HG03280 (cell line): ENCODE measurements at regions not wholly inside any gene's neighbourhood (a gene's known extent, or its start where the extent isn't known, plus 50 kb on each side); places are given as distances from the start of the nearest gene placed in this dataset.

Source experiments
- ATAC-seq: cut with Tn5 transposase; IDR thresholded peaks from one replicate; pipeline ENCODE4 v1.9.1; 2021; ENCODE audit warnings: mild to moderate bottlenecking, moderate library complexity; ENCODE audit not compliant: unreplicated experiment

DNA sequence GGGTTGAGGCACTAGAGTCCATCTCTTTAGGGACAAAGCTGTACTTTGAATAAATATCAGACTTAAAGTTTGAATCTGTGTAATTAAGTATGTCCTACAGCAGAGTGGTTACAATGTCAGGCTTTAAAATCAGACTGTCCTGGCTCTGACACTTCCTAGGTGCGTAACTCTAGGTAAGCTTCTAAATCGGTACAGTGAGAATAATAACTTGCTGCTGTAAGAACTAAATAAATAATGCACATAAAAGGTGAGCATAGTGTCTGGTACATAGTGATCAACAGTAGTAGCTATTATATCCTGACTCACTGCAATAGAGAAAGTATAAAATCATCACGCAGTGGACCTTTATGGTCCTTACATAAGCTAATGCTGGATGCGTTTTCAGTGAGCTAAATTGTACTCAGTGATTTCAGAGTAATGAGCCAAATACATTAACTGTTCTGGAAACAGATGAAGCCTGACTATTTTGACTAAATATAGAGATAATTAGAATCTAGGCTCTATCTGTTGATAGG, 72.2 kb upstream of the PDK4 start:
- no peak for ATAC-seq

DNA sequence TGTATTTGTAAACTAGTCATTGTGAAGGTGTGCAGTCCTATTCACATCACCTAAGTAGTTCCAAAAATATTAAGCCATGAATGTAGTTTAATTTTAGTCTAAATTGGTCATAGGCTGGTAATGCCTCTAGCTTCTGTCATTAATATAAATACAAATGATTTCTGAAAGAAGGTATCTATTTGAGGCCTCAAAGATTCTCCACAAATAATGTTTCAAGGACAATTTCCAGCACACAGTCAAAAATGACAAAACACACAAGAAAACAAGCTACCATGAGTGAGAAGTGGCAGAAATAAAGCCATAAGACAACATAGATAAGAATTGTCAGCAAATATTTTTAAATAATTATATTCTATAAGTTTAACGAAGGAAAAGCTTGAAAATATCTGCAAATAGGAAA, 66.7 kb upstream of the PDK4 start:
- no peak for ATAC-seq

- ATAC-seq: no peak
Observed at GRCh38 chr7:95660023-95660434, 63.7 kb upstream of the PDK4 start.

- ATAC-seq: no peak
Observed at GRCh38 chr7:95658676-95659075, 62.4 kb upstream of the PDK4 start.

GRCh38 chr7:95649546-95649945, 53.2 kb upstream of the PDK4 start:
- no peak for ATAC-seq

DNA sequence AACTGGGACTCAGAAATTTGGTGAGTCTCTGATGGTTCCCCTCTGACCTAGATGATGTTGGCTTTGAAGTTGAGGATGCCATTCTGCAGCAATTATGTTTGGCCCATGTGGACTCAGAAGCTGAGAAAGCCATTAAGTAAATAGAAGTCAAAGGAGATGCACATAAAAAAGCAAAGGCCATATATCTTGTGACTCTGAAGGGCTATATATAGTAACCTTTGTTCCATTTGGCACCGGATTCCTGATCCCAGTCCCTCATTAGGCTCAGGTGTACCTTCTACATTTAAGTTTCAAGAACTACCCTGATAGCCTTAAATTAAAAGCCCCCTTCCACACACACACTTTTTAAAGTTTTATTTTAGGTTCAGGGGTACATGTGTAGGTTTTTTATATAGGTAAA, 50.0 kb upstream of the PDK4 start:
- ATAC-seq: no peak
